Neural progenitor cell (in vitro differentiated cells): ENCODE measurements at regions not wholly inside any gene's neighbourhood (a gene's known extent, or its start where the extent isn't known, plus 50 kb on each side); places are given as distances from the start of the nearest gene placed in this dataset.
A peak's percentile ranks its signal among the peaks of the same experiment; 100 is the strongest.

Experiments
- DNase-seq: peaks from one replicate; pipeline ENCODE4 v3.0.0-alpha.2; 2016; ENCODE audit warnings: low spot score
- H2AFZ ChIP-seq: fragments of 200-600 bp; sonication (generic); replicated peaks from 2 replicates; pipeline ENCODE4 v1.6.1; 2016; ENCODE audit warnings: antibody characterized with exemption
- H3F3A ChIP-seq: fragments of 200-600 bp; sonication (generic); 2 replicates; pipeline ENCODE4 v1.6.1; 2016; ENCODE audit warnings: antibody characterized with exemption, low read depth
- H3K27ac ChIP-seq: fragments of 200-600 bp; sonication (generic); 2 replicates; pipeline ENCODE4 v1.5.1; 2016; ENCODE audit warnings: mild to moderate bottlenecking
- H3K27me3 ChIP-seq: fragments of 200-600 bp; sonication (generic); 2 replicates; pipeline ENCODE4 v1.6.1; 2016; ENCODE audit warnings: mild to moderate bottlenecking, moderate library complexity
- H3K36me3 ChIP-seq: fragments of 200-600 bp; sonication (generic); 2 replicates; pipeline ENCODE4 v1.5.1; 2016
- H3K4me1 ChIP-seq: fragments of 200-600 bp; sonication (generic); 2 replicates; pipeline ENCODE4 v1.6.1; 2016; ENCODE audit warnings: mixed run types
- H3K4me2 ChIP-seq: fragments of 200-600 bp; sonication (generic); 2 replicates; pipeline ENCODE4 v1.6.1; 2016
- H3K4me3 ChIP-seq: fragments of 200-600 bp; sonication (generic); 2 replicates; pipeline ENCODE4 v1.5.1; 2016
- H3K79me2 ChIP-seq: fragments of 200-600 bp; sonication (generic); 2 replicates; pipeline ENCODE4 v1.6.1; 2016; ENCODE audit warnings: low read depth
- H3K9ac ChIP-seq: fragments of 200-600 bp; sonication (generic); 2 replicates; pipeline ENCODE4 v1.6.1; 2016
- H3K9me3 ChIP-seq: fragments of 200-600 bp; sonication (generic); 2 replicates; pipeline ENCODE4 v1.5.1; 2016; ENCODE audit warnings: low read depth
- H4K20me1 ChIP-seq: fragments of 200-600 bp; sonication (generic); 2 replicates; pipeline ENCODE4 v1.6.1; 2016; ENCODE audit warnings: low read depth
- H3K27ac Mint-ChIP-seq: 3 replicates; pipeline ENCODE4 v1.8.0; 2021; ENCODE audit warnings: mixed read lengths
- H3K27me3 Mint-ChIP-seq: 2 replicates; pipeline ENCODE4 v1.8.0; 2022; ENCODE audit warnings: low read depth, mild to moderate bottlenecking, inconsistent platforms, moderate library complexity, mixed read lengths; ENCODE audit not compliant: insufficient read depth
- H3K36me3 Mint-ChIP-seq: 3 replicates; pipeline ENCODE4 v1.8.0; 2021; ENCODE audit warnings: mixed read lengths
- H3K4me1 Mint-ChIP-seq: 3 replicates; pipeline ENCODE4 v1.8.0; 2021; ENCODE audit warnings: mixed read lengths
- H3K4me3 Mint-ChIP-seq: 3 replicates; pipeline ENCODE4 v1.8.0; 2021; ENCODE audit warnings: mild to moderate bottlenecking, moderate library complexity, mixed read lengths
- H3K9me3 Mint-ChIP-seq: 3 replicates; pipeline ENCODE4 v1.8.0; 2020; ENCODE audit warnings: mixed read lengths
- CTCF ChIP-seq: fragments of 200-600 bp; sonication (generic); IDR thresholded peaks from 2 replicates; pipeline ENCODE4 v1.5.1; 2017; ENCODE audit warnings: antibody characterized with exemption, mild to moderate bottlenecking
- EZH2 ChIP-seq: fragments of 200-600 bp; sonication (generic); IDR thresholded peaks from 2 replicates; pipeline ENCODE4 v1.6.1; 2017; ENCODE audit warnings: antibody characterized with exemption, mild to moderate bottlenecking, moderate library complexity
- EZH2phosphoT487 ChIP-seq: fragments of 200-600 bp; sonication (generic); IDR thresholded peaks from 2 replicates; pipeline ENCODE4 v1.6.1; 2017; ENCODE audit warnings: antibody characterized with exemption

DNA sequence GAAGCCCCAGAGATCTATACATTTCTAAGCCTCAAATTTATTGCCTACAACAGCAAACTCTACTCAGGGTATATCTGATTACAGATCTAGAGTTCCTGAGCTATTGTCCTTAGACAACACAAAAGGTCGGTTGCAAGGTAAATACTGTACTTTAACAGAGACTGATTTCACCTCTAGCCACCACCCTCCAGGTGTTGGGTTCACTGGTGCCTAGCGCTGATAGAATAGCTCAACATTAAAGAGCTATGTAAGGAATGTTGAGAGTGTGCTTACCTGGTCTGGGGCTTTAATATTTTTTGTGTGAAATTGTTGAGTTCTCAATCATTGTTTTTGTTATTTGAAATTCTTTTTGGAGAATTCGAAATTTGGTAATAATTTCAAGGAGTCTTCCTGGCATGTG lies 277.0 kb upstream of the PSMD7 start:
- Mint-ChIP-seq H3K9me3 (peaks cover 5% of the 10 kb centered on the region), H3K27me3 (no peaks in the 10 kb centered on the region), H3K36me3 (no peaks in the 10 kb centered on the region), H3K27ac (no peak overlapping the region), H3K4me1 (peaks cover 35% of the 10 kb centered on the region), H3K4me3 (no peak overlapping the region)
- H3K9me3 ChIP-seq = no peaks in the 10 kb centered on the region
- TF ChIP-seq EZH2 (no peak), EZH2phosphoT487 (no peak), CTCF (no peak)
- H3F3A ChIP-seq = no peaks in the 10 kb centered on the region
- no peaks in the 10 kb centered on the region for H4K20me1 ChIP-seq
- no peak overlapping the region for H2AFZ ChIP-seq
- peak overlapping the region; percentile 68 for H3K4me2 ChIP-seq
- no peak for DNase-seq
- no peak overlapping the region for H3K9ac ChIP-seq
- H3K36me3 ChIP-seq = no peaks in the 10 kb centered on the region
- no peaks in the 10 kb centered on the region for H3K79me2 ChIP-seq
- no peaks in the 10 kb centered on the region for H3K27me3 ChIP-seq
- H3K27ac ChIP-seq = no peak overlapping the region
- H3K4me1 ChIP-seq = peaks cover 30% of the 10 kb centered on the region
- H3K4me3 ChIP-seq = no peak overlapping the region

- Histone ChIP-seq H3K9ac (no peak overlapping the region), H2AFZ (no peak overlapping the region), H3K9me3 (no peaks in the 10 kb centered on the region), H4K20me1 (no peaks in the 10 kb centered on the region), H3K27me3 (no peaks in the 10 kb centered on the region), H3K27ac (no peak overlapping the region), H3K4me1 (peaks cover 22% of the 10 kb centered on the region), H3K4me3 (no peak overlapping the region), H3K79me2 (no peaks in the 10 kb centered on the region), H3K36me3 (no peaks in the 10 kb centered on the region), H3F3A (no peaks in the 10 kb centered on the region), H3K4me2 (no peak overlapping the region)
- TF ChIP-seq CTCF (no peak), EZH2phosphoT487 (no peak), EZH2 (no peak)
- no peaks in the 10 kb centered on the region for H3K36me3 Mint-ChIP-seq
- H3K27me3 Mint-ChIP-seq = peaks cover 2% of the 10 kb centered on the region
- no peak overlapping the region for H3K4me3 Mint-ChIP-seq
- H3K9me3 Mint-ChIP-seq = peaks cover 5% of the 10 kb centered on the region
- peaks cover 18% of the 10 kb centered on the region for H3K4me1 Mint-ChIP-seq
- no peak for DNase-seq
- H3K27ac Mint-ChIP-seq = no peak overlapping the region
Measured at GRCh38 chr16:74015953-74016352, 280.7 kb upstream of the PSMD7 start.

DNA sequence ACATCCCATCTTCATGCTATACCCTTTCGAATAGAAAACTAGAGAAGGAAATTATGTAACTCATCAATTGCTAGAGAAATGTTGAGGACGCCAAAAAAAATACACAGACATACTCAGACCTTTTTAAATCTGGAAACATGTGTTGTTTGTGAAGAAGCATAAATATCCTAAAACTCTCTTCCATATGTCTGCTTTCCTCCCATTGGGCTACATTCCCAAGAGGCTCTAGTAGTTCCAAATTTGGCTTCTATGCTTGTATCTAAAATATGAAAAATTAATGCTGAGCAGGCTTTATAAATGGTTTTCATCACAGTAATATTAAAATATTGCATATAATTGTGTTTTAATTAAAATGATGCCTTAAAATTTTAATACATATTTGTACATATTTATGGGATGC lies 297.9 kb upstream of the PSMD7 start:
- H4K20me1 ChIP-seq = no peaks in the 10 kb centered on the region
- no peaks in the 10 kb centered on the region for H3K4me1 ChIP-seq
- no peak overlapping the region for H2AFZ ChIP-seq
- H3K36me3 ChIP-seq = no peaks in the 10 kb centered on the region
- no peak overlapping the region for H3K4me2 ChIP-seq
- Mint-ChIP-seq H3K27me3 (no peaks in the 10 kb centered on the region), H3K4me1 (no peaks in the 10 kb centered on the region), H3K4me3 (no peak overlapping the region), H3K36me3 (peaks cover 3% of the 10 kb centered on the region), H3K27ac (no peak overlapping the region), H3K9me3 (peaks cover 15% of the 10 kb centered on the region)
- H3K4me3 ChIP-seq = no peak overlapping the region
- no peak overlapping the region for H3K9ac ChIP-seq
- no peaks in the 10 kb centered on the region for H3K27me3 ChIP-seq
- H3K27ac ChIP-seq = no peak overlapping the region
- H3K79me2 ChIP-seq = no peaks in the 10 kb centered on the region
- H3K9me3 ChIP-seq = no peaks in the 10 kb centered on the region
- no peak for DNase-seq
- no peaks in the 10 kb centered on the region for H3F3A ChIP-seq
- TF ChIP-seq EZH2phosphoT487 (no peak), EZH2 (no peak), CTCF (no peak)

- no peak for DNase-seq
- no peaks in the 10 kb centered on the region for H3F3A ChIP-seq
- Mint-ChIP-seq H3K4me1 (no peaks in the 10 kb centered on the region), H3K27me3 (no peaks in the 10 kb centered on the region), H3K27ac (no peak overlapping the region), H3K4me3 (no peak overlapping the region), H3K36me3 (no peaks in the 10 kb centered on the region), H3K9me3 (peaks cover 10% of the 10 kb centered on the region)
- no peaks in the 10 kb centered on the region for H3K4me1 ChIP-seq
- no peaks in the 10 kb centered on the region for H4K20me1 ChIP-seq
- H3K36me3 ChIP-seq = no peaks in the 10 kb centered on the region
- H3K9me3 ChIP-seq = no peaks in the 10 kb centered on the region
- H3K27me3 ChIP-seq = no peaks in the 10 kb centered on the region
- H2AFZ ChIP-seq = no peak overlapping the region
- no peak overlapping the region for H3K4me3 ChIP-seq
- no peak overlapping the region for H3K4me2 ChIP-seq
- no peaks in the 10 kb centered on the region for H3K79me2 ChIP-seq
- H3K27ac ChIP-seq = no peak overlapping the region
- no peak overlapping the region for H3K9ac ChIP-seq
- TF ChIP-seq EZH2 (no peak), CTCF (no peak), EZH2phosphoT487 (no peak)
Measured at GRCh38 chr16:73997971-73998370, 298.6 kb upstream of the PSMD7 start.
